Subcutaneous abdominal adipose tissue (tissue), 5 donors: ENCODE measurements at regions not wholly inside any gene's neighbourhood (a gene's known extent, or its start where the extent isn't known, plus 50 kb on each side); places are given as distances from the start of the nearest gene placed in this dataset.

Source experiments
- H3K27ac ChIP-seq: one replicate; pipeline ENCODE4 v1.7.0; 2013; ENCODE audit warnings: low read depth, mild to moderate bottlenecking, inconsistent platforms, low read length, moderate library complexity
- H3K27me3 ChIP-seq, 5 donors: one replicate each; pipeline ENCODE4 v1.7.0; 2013; ENCODE audit warnings: low read length in 5 of 5, inconsistent platforms in 1 of 5; ENCODE audit not compliant: control insufficient read depth in 5 of 5, insufficient read depth in 4 of 5
- H3K36me3 ChIP-seq, 5 donors: one replicate each; pipeline ENCODE4 v1.7.0; 2013; ENCODE audit warnings: low read length in 5 of 5; ENCODE audit not compliant: control insufficient read depth in 5 of 5, insufficient read depth in 5 of 5
- H3K4me1 ChIP-seq, 5 donors: one replicate each; pipeline ENCODE4 v1.7.0; 2013; ENCODE audit warnings: low read length in 5 of 5, mild to moderate bottlenecking in 3 of 5, moderate library complexity in 1 of 5; ENCODE audit not compliant: control insufficient read depth in 5 of 5, insufficient read depth in 5 of 5
- H3K4me3 ChIP-seq, 5 donors: one replicate each; pipeline ENCODE4 v1.7.0; 2013; ENCODE audit warnings: low read length in 5 of 5, low read depth in 1 of 5
- H3K9ac ChIP-seq, 5 donors: one replicate each; pipeline ENCODE4 v1.7.0; 2013; ENCODE audit warnings: low read length in 5 of 5, mild to moderate bottlenecking in 4 of 5, moderate library complexity in 3 of 5
- H3K9me3 ChIP-seq, 5 donors: one replicate each; pipeline ENCODE4 v1.7.0; 2013; ENCODE audit warnings: low read length in 5 of 5; ENCODE audit not compliant: control insufficient read depth in 5 of 5
- donor health status: healthy.
- donor health status: healthy.
- donor health status: healthy.
- donor health status: healthy.
- donor health status: healthy.

- H3K9ac ChIP-seq = no peak overlapping the region
- peak overlapping the region; percentile 59 for H3K27ac ChIP-seq
- no peak overlapping the region for H3K4me3 ChIP-seq
- H3K27me3 ChIP-seq = no peaks in the 10 kb centered on the region
- H3K9me3 ChIP-seq = no peaks in the 10 kb centered on the region
- no peaks in the 10 kb centered on the region for H3K36me3 ChIP-seq
- H3K4me1 ChIP-seq = peaks cover 0 to 11% (median 0%) of the 10 kb centered on the region in 5 donors
These were observed 55.0 kb upstream of the SI start for GRCh38 chr3:165133188-165133899.

GRCh38 chr3:165130708-165131107 is 52.4 kb upstream of the SI start:
- no peak overlapping the region for H3K9ac ChIP-seq
- no peak overlapping the region for H3K4me3 ChIP-seq
- no peaks in the 10 kb centered on the region for H3K36me3 ChIP-seq
- no peak overlapping the region for H3K27ac ChIP-seq
- no peaks in the 10 kb centered on the region for H3K27me3 ChIP-seq
- H3K4me1 ChIP-seq = peaks cover 0 to 11% (median 0%) of the 10 kb centered on the region in 5 donors
- H3K9me3 ChIP-seq = no peaks in the 10 kb centered on the region

- no peak overlapping the region for H3K9ac ChIP-seq
- no peaks in the 10 kb centered on the region for H3K36me3 ChIP-seq
- H3K27me3 ChIP-seq = no peaks in the 10 kb centered on the region
- H3K4me3 ChIP-seq = no peak overlapping the region
- no peak overlapping the region for H3K27ac ChIP-seq
- H3K9me3 ChIP-seq = no peaks in the 10 kb centered on the region
- peaks cover 0 to 7% (median 0%) of the 10 kb centered on the region in 5 donors for H3K4me1 ChIP-seq
These were observed 50.2 kb upstream of the SI start for GRCh38 chr3:165128544-165128943.
